ENCODE measurements at regions not wholly inside any gene's neighbourhood (a gene's known extent, or its start where the extent isn't known, plus 50 kb on each side); places are given as distances from the start of the nearest gene placed in this dataset.
"Not testable (repeated sequence)": the region's sequence is repeated elsewhere in the genome, so short reads cannot be mapped to it uniquely, and the experiment has no call there.

- DNase-seq, result no peak
These were observed 268.4 kb upstream of the FRG2C start for GRCh38 chr3:75395580-75396315.

GRCh38 chr3:75396316-75396802 is 267.8 kb upstream of the FRG2C start:
- no peak for DNase-seq

GRCh38 chr3:75397486-75397885 is 266.6 kb upstream of the FRG2C start:
- not testable (repeated sequence) for DNase-seq

GRCh38 chr3:75422101-75422945 is 241.8 kb upstream of the FRG2C start:
- DNase-seq, result not testable (repeated sequence)

- not testable (repeated sequence) for DNase-seq
These were observed 238.7 kb upstream of the FRG2C start for GRCh38 chr3:75425379-75425778.

- DNase-seq, result not testable (repeated sequence)
These were observed 236.6 kb upstream of the FRG2C start for GRCh38 chr3:75427486-75427885.

- not testable (repeated sequence) for DNase-seq
These were observed 236.2 kb upstream of the FRG2C start for GRCh38 chr3:75427906-75428305.

- peak; percentile 24 for DNase-seq
These were observed 234.4 kb upstream of the FRG2C start for GRCh38 chr3:75429561-75430220.

GRCh38 chr3:75430406-75430805 is 233.7 kb upstream of the FRG2C start:
- DNase-seq, result not testable (repeated sequence)

GRCh38 chr3:75431120-75431519 is 233.0 kb upstream of the FRG2C start:
- DNase-seq, result not testable (repeated sequence)

GRCh38 chr3:75432466-75432865 is 231.7 kb upstream of the FRG2C start:
- not testable (repeated sequence) for DNase-seq

- not testable (repeated sequence) for DNase-seq
These were observed 231.2 kb upstream of the FRG2C start for GRCh38 chr3:75432885-75433284.

- DNase-seq, result not testable (repeated sequence)
These were observed 230.8 kb upstream of the FRG2C start for GRCh38 chr3:75433295-75433694.

- not testable (repeated sequence) for DNase-seq
These were observed 229.7 kb upstream of the FRG2C start for GRCh38 chr3:75434276-75434912.

- DNase-seq, result peak; percentile 94
These were observed 229.0 kb upstream of the FRG2C start for GRCh38 chr3:75434913-75435793.

- DNase-seq, result peak; percentile 62
These were observed 228.2 kb upstream of the FRG2C start for GRCh38 chr3:75435794-75436400.

- not testable (repeated sequence) for DNase-seq
These were observed 223.1 kb upstream of the FRG2C start for GRCh38 chr3:75440986-75441385.

GRCh38 chr3:75444634-75445033 is 219.5 kb upstream of the FRG2C start:
- DNase-seq, result not testable (repeated sequence)

- DNase-seq, result not testable (repeated sequence)
These were observed 218.9 kb upstream of the FRG2C start for GRCh38 chr3:75445234-75445633.

GRCh38 chr3:75446948-75447347 is 217.2 kb upstream of the FRG2C start:
- DNase-seq, result not testable (repeated sequence)

GRCh38 chr3:75453328-75453727 is 210.8 kb upstream of the FRG2C start:
- DNase-seq, result peak; percentile 59

Measured in NCI-H2227 treated with DMSO at 0.1 percent for 48 hours (cell line).